ENCODE measurements at regions not wholly inside any gene's neighbourhood (a gene's known extent, or its start where the extent isn't known, plus 50 kb on each side); places are given as distances from the start of the nearest gene placed in this dataset.

GRCh38 chr10:21019436-21019835 is 122.3 kb upstream of the NEBL start:
- TF ChIP-seq CTCF (IDR thresholded peaks at IDR 0.05 in 8 of 11, conservative IDR thresholded peaks at IDR 0.05 in 3 of 11) (no peak), POLR2A (IDR thresholded peaks at IDR 0.05) (no peak)
